ENCODE measurements at regions not wholly inside any gene's neighbourhood (a gene's known extent, or its start where the extent isn't known, plus 50 kb on each side); places are given as distances from the start of the nearest gene placed in this dataset.

GRCh38 chr3:154753101-154753500, 323.1 kb upstream of the GPR149 start:
- DNase-seq: no peak

GRCh38 chr3:154749514-154749913, 319.5 kb upstream of the GPR149 start:
- DNase-seq: no peak

GRCh38 chr3:154745929-154746328, 315.9 kb upstream of the GPR149 start:
- DNase-seq: no peak

- DNase-seq: no peak
Measured at GRCh38 chr3:154745122-154745521, 315.1 kb upstream of the GPR149 start.

GRCh38 chr3:154743418-154743817, 313.4 kb upstream of the GPR149 start:
- DNase-seq: no peak

- DNase-seq: no peak
Measured at GRCh38 chr3:154734468-154734867, 304.5 kb upstream of the GPR149 start.

GRCh38 chr3:154730186-154730585, 300.2 kb upstream of the GPR149 start:
- peak; percentile 53 for DNase-seq

GRCh38 chr3:154729741-154730140, 299.8 kb upstream of the GPR149 start:
- DNase-seq: no peak

GRCh38 chr3:154728285-154728684, 298.3 kb upstream of the GPR149 start:
- no peak for DNase-seq

GRCh38 chr3:154720921-154721320, 290.9 kb upstream of the GPR149 start:
- no peak for DNase-seq

GRCh38 chr3:154718053-154718452, 288.1 kb upstream of the GPR149 start:
- no peak for DNase-seq

GRCh38 chr3:154716170-154716569, 286.2 kb upstream of the GPR149 start:
- DNase-seq: no peak

- DNase-seq: no peak
Measured at GRCh38 chr3:154708554-154708953, 278.6 kb upstream of the GPR149 start.

GRCh38 chr3:154701055-154701454, 271.1 kb upstream of the GPR149 start:
- no peak for DNase-seq

GRCh38 chr3:154690413-154690812, 260.4 kb upstream of the GPR149 start:
- DNase-seq: no peak

- no peak for DNase-seq
Measured at GRCh38 chr3:154684440-154684839, 254.4 kb upstream of the GPR149 start.

- DNase-seq: no peak
Measured at GRCh38 chr3:154684021-154684420, 254.0 kb upstream of the GPR149 start.

- peak; percentile 39 for DNase-seq
Measured at GRCh38 chr3:154678041-154678654, 248.2 kb upstream of the GPR149 start.

- DNase-seq: no peak
Measured at GRCh38 chr3:154668835-154669234, 238.8 kb upstream of the GPR149 start.

- DNase-seq: no peak
Measured at GRCh38 chr3:154668187-154668586, 238.2 kb upstream of the GPR149 start.

- DNase-seq: no peak
Measured at GRCh38 chr3:154666542-154666941, 236.6 kb upstream of the GPR149 start.

- no peak for DNase-seq
Measured at GRCh38 chr3:154664714-154665113, 234.7 kb upstream of the GPR149 start.

GRCh38 chr3:154662851-154663250, 232.9 kb upstream of the GPR149 start:
- no peak for DNase-seq

GRCh38 chr3:154660811-154661210, 230.8 kb upstream of the GPR149 start:
- no peak for DNase-seq

- DNase-seq: no peak
Measured at GRCh38 chr3:154658000-154658399, 228.0 kb upstream of the GPR149 start.

GRCh38 chr3:154657218-154657617, 227.2 kb upstream of the GPR149 start:
- DNase-seq: no peak
